Adrenal gland (tissue), 9 donors: ENCODE measurements at regions not wholly inside any gene's neighbourhood (a gene's known extent, or its start where the extent isn't known, plus 50 kb on each side); places are given as distances from the start of the nearest gene placed in this dataset.
A peak's percentile ranks its signal among the peaks of the same experiment; 100 is the strongest.

Source experiments
- DNase-seq, 7 donors: peaks; one replicate each; pipeline ENCODE4 v3.0.0-alpha.2; 2019 to 2020
- H3K27ac ChIP-seq, 5 donors: fragments of 200-600 bp; sonication (generic) in 4 of 5; 1 replicate in 3 of 5; 2 replicates in 2 of 5; pipeline versions ENCODE4 v1.5.1 to v1.8.0; 2016 to 2020; ENCODE audit warnings: mild to moderate bottlenecking in 1 of 5
- H3K27me3 ChIP-seq: fragments of 200-600 bp; 2 replicates; pipeline ENCODE4 v1.8.0; 2021
- H3K36me3 ChIP-seq, 2 donors: fragments of 200-600 bp; replicated peaks in 1 of 2; 1 replicate in 1 of 2; 2 replicates in 1 of 2; pipeline versions ENCODE4 v1.5.1 to v1.8.0; 2018 to 2022
- H3K4me1 ChIP-seq, 2 donors: fragments of 200-600 bp; replicated peaks in 1 of 2; 1 replicate in 1 of 2; 2 replicates in 1 of 2; pipeline versions ENCODE4 v1.5.1 to v1.8.0; 2018 to 2021
- H3K4me3 ChIP-seq, 4 donors: fragments of 200-600 bp; sonication (generic) in 3 of 4; one replicate each; pipeline ENCODE4 v1.5.1; 2016 to 2018
- H3K9me3 ChIP-seq, 3 donors: fragments of 200-600 bp; sonication (generic) in 1 of 3; replicated peaks in 1 of 3; 1 replicate in 2 of 3; 2 replicates in 1 of 3; pipeline versions ENCODE4 v1.5.1 to v1.8.0; 2016 to 2021
- POLR2A ChIP-seq, 2 donors: fragments of 450-650 bp; IDR thresholded peaks; one replicate each; pipeline ENCODE4 v1.6.1; 2017; ENCODE audit warnings: antibody characterized with exemption in 2 of 2, mild to moderate bottlenecking in 2 of 2, moderate library complexity in 1 of 2
- WGBS, 4 donors: extraction: QIAGEN DNeasy Blood & Tissue Kit in 2 of 4; methylation state at CpG; one replicate each; pipeline versions ENCODE4 v1.1.5 to v1.1.7; 2013 to 2017; 5-methylcytosine and 5-hydroxymethylcytosine counted together
- intact Hi-C, 2 donors: fragments of 100-400 bp; cut with DNase I; formaldehyde crosslinking; loops; one replicate each; pipeline versions ENCODE4 v1.14.1 to v1.15.0; 2022 to 2023
- TF ChIP-seq, protein P1 (sequence below), 6 experiments: fragments of 450-650 bp in 4 of 6; fragments of 200-600 bp in 2 of 6; sonication (generic) in 1 of 6; IDR thresholded peaks; 1 replicate in 5 of 6; 2 replicates in 1 of 6; pipeline versions ENCODE4 v1.5.1 to v1.8.0; 2016 to 2021; ENCODE audit warnings: antibody characterized with exemption in 6 of 6, mild to moderate bottlenecking in 2 of 6, moderate library complexity in 1 of 6
- donor health status: healthy with polysubstance abuse.
- donor health status: Bipolar disorder and iron deficiency.
- donor health status: DM: yes; HTN: yes; CAD: no.
- donor health status: DM: no; HTN: no; CAD: no.
- donor health status: DM: no; HTN: no; CAD: no.

DNA sequence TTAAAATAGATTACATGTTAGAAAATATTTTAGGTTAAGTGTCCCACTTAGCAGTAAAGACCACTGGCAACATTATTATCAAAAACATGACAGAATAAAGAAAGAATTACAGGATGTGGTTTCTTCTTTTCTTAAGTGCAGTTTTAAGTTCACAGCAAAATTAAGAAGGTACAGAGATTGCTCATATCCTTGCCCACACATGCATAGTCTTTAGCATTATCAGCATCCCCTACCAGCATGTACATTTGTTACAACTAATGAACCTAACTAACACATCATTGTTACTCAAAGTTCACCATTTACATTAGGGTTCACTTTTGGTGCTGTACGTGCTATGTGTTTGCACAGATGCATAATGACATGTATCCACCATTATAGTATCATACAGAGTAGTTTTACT, 837.7 kb upstream of the CDH9 start:
- H3K9me3 ChIP-seq = no peaks in the 10 kb centered on the region
- no peaks in the 10 kb centered on the region for H3K36me3 ChIP-seq
- WGBS, 4 donors = 72 to 82% (median 77%) methylated on average over 1 of the region's 1 CpG
- H3K4me1 ChIP-seq = no peaks in the 10 kb centered on the region
- H3K27ac ChIP-seq = no peak overlapping the region
- TF ChIP-seq, protein P1, sequence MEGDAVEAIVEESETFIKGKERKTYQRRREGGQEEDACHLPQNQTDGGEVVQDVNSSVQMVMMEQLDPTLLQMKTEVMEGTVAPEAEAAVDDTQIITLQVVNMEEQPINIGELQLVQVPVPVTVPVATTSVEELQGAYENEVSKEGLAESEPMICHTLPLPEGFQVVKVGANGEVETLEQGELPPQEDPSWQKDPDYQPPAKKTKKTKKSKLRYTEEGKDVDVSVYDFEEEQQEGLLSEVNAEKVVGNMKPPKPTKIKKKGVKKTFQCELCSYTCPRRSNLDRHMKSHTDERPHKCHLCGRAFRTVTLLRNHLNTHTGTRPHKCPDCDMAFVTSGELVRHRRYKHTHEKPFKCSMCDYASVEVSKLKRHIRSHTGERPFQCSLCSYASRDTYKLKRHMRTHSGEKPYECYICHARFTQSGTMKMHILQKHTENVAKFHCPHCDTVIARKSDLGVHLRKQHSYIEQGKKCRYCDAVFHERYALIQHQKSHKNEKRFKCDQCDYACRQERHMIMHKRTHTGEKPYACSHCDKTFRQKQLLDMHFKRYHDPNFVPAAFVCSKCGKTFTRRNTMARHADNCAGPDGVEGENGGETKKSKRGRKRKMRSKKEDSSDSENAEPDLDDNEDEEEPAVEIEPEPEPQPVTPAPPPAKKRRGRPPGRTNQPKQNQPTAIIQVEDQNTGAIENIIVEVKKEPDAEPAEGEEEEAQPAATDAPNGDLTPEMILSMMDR (IDR thresholded peaks at IDR 0.05) = no peak
- no peak for TF ChIP-seq POLR2A (IDR thresholded peaks at IDR 0.05)
- intact Hi-C loops = no loop called here
- H3K4me3 ChIP-seq = no peak overlapping the region
- DNase-seq = no peak
- no peaks in the 10 kb centered on the region for H3K27me3 ChIP-seq

- TF ChIP-seq, protein P1 (IDR thresholded peaks at IDR 0.05) = no peak
- TF ChIP-seq POLR2A (IDR thresholded peaks at IDR 0.05) = no peak
- H3K27ac ChIP-seq = no peak overlapping the region
- intact Hi-C loops = no loop called here
These were observed 836.8 kb upstream of the CDH9 start for GRCh38 chr5:27875148-27875547.

GRCh38 chr5:27868292-27868691, 829.9 kb upstream of the CDH9 start:
- no peaks in the 10 kb centered on the region for H3K9me3 ChIP-seq
- H3K27me3 ChIP-seq = no peaks in the 10 kb centered on the region
- no peak overlapping the region for H3K4me3 ChIP-seq
- 93 to 97% (median 96%) methylated on average over 2 of the region's 2 CpGs for WGBS, 4 donors
- no peak for DNase-seq
- intact Hi-C loops = no loop called here
- no peaks in the 10 kb centered on the region for H3K36me3 ChIP-seq
- TF ChIP-seq POLR2A (IDR thresholded peaks at IDR 0.05) = no peak
- TF ChIP-seq, protein P1 (IDR thresholded peaks at IDR 0.05) = no peak
- no peaks in the 10 kb centered on the region for H3K4me1 ChIP-seq
- no peak overlapping the region for H3K27ac ChIP-seq

More at GRCh38 chr5:27875148-27875547, 836.8 kb upstream of the CDH9 start:
- DNase-seq = no peak
- Histone ChIP-seq H3K36me3 (no peaks in the 10 kb centered on the region), H3K9me3 (no peaks in the 10 kb centered on the region), H3K27me3 (no peaks in the 10 kb centered on the region), H3K4me1 (no peaks in the 10 kb centered on the region), H3K4me3 (peak overlapping the region in 1 of 4 donors; percentile 11)

DNA sequence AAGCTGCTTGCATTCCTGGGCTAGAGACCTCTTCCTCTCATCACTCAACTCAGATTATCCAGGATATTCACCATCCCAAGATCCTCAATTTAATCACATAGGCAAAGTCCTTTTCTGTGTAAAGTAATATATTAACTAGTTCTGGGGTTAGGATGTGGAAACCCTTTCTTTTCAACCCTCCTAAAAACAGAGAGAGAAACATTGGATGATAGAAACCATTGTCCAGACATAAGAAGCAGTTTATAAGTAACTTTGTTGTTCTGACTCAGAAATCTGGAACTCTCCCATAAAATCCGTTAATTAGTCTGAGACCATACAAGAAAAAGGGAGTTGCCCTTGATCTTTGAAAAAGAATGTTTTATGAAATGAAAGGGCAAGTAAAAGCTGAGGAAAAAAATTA, 817.1 kb upstream of the CDH9 start:
- Histone ChIP-seq H3K27me3 (no peaks in the 10 kb centered on the region), H3K9me3 (no peaks in the 10 kb centered on the region), H3K4me1 (no peaks in the 10 kb centered on the region), H3K36me3 (no peaks in the 10 kb centered on the region), H3K27ac (no peak overlapping the region), H3K4me3 (no peak overlapping the region)
- WGBS, 4 donors = 20 to 39% (median 25%) methylated on average over 1 of the region's 1 CpG
- DNase-seq = no peak
- TF ChIP-seq, protein P1 (IDR thresholded peaks at IDR 0.05) = no peak
- intact Hi-C loops = no loop called here
